ENCODE measurements at regions not wholly inside any gene's neighbourhood (a gene's known extent, or its start where the extent isn't known, plus 50 kb on each side); places are given as distances from the start of the nearest gene placed in this dataset.

DNA sequence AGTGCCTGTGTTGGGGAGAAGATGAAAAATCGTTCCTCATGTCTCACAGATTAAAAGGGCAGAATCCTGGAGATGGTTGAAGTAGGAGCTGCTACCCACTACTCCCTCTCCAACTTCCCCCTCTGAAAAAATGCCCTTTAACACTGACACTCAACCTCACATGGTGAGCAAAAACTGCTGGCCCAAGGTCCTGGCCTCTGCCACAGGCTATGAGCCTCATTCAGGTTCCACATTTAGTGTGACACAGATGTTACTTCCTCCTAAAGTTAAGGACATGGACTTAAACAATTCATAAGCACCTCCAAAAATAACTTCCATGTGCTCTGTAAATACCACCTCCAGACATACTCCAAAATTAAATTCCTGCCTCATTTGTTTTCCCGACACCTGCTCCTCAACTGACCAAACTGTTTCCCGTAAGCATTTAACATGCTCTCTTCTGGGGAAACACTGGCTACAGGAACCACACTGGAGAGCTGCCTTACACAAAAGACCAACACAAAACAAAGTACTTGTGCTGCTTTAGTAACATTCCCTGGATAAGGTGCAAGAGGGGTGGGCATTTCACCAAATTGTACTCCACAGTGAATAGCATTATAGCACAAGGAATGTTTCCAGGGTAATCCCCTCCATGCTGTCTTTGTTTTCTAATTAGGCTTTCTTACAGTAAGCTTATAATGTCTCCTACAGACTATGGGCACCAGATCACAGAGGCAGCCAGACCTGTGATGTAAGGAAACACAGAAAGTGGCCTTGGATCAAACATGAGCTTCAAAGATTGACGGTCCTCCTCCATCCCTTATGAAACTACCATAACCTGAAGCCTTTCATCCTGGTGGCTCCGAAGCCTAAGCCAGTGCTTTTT lies 57.0 kb downstream of the PHLDA1 start:
- no peak for DNase-seq

DNA sequence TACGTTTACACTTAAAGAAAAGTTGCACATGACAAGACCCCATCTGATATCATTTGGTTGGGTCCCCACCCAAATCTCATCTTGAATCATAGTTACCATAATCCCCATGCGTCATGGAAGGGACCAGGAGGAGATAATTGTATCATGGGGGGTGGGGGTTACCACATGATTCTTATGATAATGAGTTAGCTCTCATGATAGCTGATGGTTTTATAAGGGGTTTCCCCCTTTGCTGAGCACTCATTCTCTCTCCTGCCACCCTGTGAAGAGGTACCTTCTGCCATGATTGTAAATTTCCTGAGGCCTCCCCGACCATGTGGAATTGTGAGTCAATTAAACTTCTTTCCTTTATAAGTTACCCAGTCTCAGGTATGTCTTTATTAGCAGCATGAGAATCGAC lies 60.3 kb downstream of the PHLDA1 start:
- no peak for DNase-seq

DNA sequence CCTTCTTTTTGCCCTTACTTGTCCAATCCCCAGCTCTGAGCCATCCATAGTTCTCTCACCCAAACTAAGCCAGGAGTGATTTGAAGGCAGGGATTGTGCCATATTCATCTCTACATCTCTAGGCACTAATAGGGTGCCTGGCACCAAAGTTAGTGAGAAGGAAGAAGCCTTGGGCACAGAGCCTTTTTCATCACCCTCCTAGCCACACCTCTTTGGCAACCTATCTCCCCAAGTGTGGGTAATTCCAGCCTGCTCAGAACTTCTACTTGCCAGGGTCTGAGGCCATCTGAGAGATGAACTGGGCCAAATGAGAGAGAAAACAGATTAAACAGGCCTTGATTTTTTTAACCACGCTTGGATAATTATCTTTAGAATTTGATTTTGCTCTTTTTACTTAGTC lies 61.3 kb downstream of the PHLDA1 start:
- DNase-seq, result no peak

DNA sequence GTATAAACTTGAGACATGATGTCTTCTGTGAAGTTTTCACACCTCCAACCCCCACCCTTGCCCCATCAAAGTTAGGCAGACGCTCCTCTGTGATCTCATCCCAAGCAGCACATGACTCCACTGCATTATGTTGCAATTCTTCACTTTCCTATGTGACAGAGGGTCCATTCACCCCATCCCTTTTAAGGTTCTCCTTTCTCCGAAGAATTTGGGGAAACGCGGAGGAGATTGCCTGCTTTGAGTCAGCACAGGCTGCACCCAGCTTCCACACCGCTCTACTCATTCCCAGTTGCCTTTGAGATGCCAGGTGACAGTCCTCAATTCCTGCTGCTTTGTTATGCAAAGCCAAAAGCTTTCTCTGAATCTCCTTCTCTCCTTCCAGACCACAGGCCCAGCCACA lies 61.8 kb downstream of the PHLDA1 start:
- no peak for DNase-seq

DNA sequence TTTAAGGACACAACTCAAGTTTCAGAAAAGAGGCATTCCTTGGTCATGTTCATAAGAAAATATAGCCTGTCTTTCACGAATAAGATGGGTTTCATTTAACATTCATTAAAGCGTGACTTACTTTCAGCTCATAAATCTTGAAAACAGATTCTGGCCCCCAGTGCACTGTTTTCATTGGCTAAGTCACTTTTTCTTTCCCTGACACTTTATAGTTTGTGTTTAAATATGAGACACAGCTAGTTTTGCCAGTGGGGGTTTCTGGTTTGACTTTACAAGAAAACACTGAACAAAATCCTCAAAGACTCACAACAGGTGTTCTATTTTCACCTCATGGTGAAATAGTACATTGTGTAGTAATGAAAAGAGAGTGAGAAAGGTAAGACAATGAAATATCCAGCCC lies 65.9 kb downstream of the PHLDA1 start:
- no peak for DNase-seq

DNA sequence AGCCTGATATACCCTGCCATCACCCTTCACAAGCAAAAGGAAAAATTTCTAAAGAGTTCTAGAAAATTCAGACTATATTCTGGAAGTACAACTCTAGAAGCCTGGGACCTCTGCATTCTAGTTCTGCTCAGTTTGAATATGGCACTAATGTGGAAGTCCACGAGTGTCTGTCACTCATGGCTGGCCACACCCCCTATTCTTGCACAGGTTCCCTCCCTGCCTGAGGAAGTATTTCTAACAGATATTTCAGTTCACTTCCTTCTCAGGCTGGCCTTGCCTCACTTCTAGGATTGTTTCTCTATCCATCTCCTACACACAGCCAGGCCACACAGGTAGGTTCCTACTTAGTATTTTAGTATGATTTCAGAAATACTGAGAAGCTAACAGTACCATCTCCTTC lies 67.4 kb downstream of the PHLDA1 start:
- no peak for DNase-seq

DNA sequence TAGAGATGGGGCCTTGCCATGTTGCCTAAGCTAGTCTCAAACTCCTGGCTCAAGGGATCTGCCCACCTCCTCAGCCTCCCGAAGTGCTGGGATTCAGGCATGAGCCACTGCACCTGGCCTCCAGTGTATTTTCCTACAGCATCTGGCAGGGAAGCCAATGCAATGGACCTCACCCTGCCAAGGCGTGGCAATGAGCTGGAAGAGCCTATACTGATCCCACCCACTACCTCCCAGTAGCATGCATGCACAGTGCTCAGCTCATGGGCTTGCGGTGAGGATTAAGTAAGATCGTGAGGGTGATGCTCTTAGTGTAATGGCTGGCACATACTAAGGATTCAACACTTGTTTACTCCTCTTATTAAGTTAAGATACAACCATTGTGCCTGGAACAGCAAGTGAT lies 69.7 kb downstream of the PHLDA1 start:
- DNase-seq, result no peak

DNA sequence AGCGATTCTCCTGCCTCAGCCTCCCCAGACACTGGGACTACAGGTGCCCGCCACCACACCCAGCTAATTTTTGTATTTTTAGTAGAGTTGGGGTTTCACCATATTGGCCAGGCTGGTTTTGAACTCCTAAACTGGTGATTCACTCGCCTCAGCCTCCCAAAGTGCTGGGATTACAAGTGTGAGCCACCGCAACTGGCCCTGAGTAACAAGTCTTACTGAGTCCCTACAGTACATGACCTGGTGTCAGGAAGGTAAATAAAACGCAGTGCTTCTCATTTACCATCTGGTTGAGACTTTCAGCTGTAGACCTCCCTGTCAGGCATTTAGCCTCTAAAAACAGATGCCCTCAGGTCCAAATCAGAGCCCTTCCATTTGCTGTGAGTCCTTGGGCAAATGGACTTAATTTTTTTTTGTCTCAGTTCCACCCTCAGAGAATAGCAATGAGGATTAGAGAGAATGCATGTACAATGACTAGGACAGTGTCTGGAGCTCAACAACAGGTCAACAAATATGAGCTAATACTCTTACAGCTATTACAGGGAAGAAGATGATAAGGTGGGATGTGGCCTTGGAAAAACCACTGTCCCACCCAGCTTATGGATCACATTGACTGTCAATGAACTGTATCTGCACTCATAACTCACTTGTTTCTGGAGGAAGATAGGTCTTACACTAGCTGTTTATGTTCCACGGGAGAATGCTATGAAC lies 70.5 kb downstream of the PHLDA1 start:
- DNase-seq, result no peak

DNA sequence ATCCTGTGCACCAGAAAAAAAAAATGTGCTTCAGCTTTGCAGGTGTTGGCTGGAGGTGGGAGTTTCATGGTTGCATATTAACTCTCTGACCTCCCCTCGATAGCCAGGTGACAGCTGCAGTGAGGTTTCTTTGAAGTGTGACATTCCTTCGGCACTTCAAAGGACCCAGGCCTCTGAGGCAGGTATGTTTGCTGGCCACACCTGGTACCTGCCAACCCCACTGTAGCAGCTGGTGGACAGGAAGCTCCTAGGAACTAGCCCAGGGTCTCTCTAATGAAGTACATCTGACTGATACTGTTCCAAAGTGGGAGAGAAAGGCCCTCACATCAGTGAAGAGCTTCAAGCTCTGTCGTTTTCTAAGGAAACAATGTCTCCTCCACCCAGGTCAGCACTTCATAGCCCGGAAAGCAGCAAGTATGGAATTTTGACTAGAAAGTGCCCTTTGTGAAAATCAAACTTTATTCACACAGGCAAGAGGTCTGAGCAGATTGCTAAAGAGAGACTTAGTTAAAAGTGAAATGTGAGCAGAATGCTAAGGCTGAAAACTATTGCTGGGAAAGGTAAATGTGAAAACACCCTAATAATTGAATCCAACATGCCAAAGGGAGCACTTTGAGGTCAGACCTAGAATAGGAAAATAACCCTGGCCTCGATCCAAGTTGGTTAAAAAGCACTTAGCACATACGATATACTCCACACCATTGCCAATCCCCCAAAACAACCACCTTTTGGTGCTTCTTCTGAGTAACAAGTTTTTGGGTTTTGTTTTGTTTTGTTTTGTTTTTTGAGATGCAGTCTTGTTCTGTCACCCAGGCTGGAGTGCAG lies 71.3 kb downstream of the PHLDA1 start:
- DNase-seq, result no peak

DNA sequence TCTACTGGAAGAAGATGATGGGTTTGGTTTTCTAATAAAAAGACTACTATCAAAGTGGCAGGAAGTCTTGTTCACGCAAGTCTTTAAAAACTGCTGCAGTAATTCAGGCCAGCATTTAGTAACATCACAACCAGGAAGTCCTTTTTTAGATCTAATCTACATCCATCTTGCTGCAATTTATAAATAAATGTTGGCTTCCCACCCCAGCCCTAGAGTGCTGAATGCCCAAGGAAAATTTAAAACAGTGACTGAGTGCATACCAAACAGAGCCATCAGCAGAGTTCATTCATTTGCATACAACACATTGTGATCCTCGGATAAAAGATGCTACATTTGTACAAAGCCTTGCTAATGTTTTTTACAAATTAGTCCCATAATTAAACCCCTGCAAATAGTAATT lies 72.1 kb downstream of the PHLDA1 start:
- no peak for DNase-seq

DNA sequence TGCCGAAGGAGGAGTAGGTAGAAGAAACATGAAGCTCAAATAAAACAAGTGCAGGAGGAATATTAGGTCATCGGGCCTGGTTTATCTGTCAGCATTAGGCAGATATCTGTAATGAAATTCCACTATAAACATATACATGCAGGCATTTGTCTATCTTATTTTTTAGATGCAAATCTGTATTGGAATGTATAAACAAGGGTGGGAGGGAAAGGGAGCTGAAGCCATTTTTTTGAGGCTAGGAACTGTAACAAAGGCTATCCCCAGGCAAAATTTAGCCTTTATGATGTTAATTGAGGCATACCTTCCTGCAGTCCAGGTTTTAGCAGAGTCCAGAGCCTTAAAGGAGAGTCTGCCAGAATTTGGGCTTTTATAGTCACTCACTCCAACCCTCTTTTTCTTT lies 72.5 kb downstream of the PHLDA1 start:
- no peak for DNase-seq

DNA sequence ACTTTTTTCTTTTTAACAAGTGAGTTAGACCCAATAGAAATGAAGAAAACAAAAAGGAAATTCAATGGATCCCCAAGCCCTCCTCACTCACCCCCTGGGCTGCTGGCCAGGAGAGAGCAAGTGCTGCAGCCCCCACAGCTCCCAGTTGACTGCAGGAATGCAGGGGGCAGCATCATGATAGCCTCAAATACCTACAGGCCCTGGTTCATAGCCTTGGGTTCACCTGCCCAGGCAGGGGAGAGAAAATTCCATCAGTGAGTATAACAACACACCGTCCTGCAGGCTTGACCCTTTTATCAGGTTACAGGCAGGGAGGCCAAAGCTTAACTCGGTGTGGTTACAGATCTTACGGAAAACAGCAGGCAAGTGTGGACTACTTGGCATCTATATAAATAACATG lies 76.3 kb downstream of the PHLDA1 start:
- no peak for DNase-seq

DNA sequence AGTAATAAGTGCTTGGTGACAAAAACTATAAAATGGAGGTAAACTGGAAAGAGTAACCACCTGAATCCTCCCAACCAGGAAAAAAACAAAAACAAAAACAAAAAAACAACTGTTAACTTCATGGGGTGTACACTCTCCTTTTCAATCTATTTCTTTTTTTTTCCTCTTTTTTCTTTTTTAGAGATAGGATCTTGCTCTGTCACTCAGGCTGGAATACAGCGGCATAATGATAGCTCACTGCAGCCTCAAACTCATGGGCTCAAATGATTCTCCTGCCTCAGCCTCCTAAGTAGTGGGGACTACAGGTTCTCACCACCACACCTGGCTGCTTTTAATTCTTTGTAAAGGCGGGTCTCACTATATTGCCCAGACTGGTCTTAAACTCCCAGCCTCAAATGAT lies 76.8 kb downstream of the PHLDA1 start:
- no peak for DNase-seq

DNA sequence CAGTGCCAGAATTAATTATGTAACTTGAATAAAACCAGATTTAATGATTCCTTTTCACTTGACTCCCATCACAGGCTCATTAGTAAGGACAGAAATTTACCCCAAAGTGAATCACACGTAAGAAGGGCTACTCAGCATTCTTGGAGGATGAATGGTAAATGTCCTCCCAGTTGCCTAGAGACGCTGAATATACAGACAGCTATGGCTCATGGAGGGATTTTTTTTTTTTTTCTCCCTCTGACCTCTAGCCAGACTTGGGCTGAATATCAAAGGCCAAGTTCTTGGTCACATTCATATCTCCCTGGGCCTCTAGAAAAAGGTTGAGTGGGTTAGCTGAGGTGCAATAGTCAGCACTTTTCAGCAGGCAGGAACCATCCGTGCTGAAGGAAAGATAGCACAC lies 77.5 kb downstream of the PHLDA1 start:
- no peak for DNase-seq

DNA sequence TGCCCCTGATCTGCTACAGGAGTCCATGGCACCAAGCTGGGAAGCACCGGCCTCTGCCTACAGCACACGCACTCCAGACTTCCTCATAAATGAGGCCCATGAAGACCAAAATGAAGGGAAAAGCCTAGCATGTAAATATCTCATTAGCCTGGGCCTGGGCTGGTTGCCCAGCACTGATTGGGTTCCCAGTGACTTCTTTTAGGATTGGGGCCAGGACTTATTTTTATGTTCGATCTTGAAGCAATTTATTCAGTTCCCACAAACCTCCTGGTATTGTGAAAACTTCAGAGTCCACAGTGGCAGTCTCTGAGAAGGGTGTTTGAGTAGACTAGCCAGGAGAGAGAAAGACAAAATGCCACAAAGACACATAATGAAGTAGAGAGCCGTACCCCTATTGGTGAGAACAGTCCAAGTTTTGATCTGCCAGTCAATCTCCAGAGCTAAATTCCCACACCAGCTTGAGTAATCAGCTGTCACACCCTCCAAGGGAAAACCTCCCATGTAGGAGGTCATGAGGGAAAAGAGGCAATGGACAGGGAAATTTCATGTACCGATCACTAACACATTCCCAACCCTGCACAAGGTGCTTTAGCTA lies 78.2 kb downstream of the PHLDA1 start:
- DNase-seq, result no peak

DNA sequence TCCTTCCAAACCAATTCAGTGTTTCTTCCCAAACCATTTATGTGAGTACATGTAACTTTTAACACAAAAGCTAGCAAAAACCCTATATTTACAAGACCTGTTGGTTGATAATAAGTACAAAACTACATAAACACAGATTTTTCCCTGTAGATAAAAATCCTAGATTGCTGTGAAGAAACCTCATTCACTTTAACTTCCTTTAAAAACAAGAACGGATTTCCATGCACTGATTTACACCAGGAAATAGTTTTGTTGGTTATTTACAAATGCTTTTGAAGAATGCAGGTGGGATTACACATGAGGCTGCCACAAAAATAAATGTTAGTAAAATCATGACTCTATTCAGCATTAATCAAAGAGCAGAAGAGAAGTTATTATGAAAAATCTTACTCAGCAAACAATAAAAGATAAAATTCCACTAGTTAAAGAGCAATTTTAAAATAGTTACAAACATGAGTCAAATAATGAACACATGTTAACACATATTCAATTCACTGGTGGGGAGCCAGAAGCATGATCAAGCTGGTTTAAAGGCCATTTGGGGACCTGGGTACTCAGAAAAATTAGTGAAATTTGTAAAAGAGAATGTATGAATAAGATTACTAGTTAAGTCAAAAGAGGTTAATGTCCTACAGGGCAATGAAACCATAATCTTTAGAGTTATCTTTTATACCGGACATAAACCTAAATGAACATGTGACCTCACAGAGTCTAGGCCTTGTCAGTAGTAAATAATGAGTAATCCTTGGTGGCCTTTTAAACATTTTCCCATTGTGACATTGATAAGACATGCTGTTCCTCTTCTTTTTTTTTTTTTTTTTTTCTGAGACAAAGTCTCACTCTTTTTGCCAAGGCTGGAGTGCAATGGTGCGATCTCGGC lies 79.9 kb downstream of the PHLDA1 start:
- no peak for DNase-seq

DNA sequence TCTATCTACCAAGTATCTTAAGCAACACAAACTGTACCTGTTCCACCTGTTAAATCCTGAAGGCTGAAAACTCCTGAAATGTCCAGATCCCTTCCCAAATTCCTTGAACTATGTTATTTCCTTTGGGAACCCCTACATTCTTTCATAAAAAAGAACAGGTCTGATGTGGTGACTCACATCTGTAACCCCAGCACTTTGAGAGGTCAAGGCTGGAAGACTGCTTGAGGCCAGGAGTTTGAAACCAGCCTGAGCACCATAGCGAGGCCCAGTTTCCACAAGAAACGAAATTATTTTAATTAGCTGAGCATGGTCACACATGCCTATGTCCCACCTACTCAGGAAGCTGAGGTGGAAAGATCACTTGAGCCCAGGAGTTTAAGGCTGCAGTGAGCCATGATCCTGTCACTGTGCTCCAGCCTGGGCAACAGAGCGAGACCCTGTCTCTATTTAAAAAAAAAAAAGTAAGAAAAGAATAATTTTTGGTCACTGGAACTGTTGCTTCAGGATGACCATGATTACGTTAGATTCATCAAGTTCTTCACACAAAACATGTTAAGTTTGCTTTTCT lies 84.3 kb downstream of the PHLDA1 start:
- DNase-seq, result no peak

DNA sequence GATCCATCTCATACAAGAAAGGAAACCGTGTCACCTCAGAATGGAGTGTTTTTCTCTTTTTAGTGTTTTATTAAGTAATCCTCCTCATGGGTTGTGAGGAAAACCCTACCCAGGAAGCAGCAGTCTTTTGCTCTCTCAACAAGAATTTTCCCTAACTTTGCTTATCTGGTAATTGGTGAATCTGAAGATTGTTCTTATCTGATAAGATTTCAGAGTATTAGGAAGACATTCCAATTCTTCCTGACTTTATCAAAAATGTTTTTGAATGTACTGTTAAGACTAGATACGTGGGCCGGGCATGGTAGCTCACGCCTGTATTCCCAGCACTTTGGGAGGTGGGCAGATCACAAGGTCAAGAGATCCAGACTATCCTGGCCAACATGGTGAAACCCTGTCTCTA lies 86.0 kb downstream of the PHLDA1 start:
- DNase-seq, result no peak

DNA sequence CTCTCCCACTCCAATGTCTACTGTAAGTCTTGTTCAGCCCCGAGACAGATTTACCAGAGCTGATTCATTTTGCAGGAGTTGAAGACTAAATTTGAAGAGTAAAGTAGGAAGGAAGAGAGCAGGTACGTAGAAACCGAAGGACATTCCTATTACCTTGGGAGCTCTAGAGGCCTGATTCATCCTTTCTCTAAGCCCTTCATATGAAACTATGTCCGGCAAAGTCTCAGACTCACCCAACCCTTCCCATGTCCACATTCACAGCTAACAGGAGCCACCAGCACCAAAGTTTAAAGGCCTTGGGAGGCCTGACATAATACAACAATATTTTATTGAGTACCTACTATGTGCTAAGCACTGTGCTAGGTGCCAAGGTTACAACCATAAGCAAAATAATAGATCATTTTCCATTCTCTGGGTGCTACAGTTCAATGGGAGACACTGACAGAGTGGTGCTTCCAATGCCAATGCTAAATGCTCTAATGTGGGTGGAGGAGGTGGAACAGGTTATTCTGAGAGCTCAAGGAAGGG lies 86.6 kb downstream of the PHLDA1 start:
- no peak for DNase-seq

DNA sequence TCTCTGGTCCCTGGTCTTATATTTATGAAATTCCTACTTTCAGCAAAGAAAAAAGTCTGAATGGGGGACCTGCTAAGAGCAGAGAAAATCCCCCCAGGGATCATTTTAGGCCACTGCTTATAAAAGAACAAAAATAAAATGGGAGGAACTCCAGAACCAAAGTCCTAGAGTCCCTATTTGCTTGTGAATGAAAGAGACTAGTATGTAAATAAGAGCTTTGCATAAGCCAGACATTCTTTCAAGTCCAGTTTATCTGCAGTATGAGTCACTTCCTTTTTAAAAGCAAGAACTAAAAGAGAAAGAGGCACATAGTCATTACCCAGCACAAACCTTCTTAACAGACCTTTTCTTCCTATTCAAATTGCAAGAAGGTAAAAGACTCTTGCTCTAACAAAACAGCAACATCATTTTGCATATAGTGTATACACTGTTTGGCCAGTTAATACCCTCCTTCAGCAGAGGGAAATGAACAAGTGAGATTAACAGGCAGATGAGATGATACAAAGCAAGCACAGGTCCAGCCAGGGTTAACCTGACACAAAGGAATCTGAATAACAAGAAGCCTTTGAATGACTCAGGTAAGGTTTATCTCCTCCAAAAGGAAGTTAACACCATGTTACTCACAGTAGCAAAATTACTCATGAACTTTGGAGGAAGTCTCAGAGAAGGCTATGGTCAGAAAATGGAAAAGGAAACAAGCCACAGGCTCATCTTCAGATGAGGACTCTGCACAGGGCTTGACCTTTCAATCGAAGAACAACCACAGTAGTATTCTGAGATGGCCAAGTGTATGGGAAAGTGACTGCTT lies 87.3 kb downstream of the PHLDA1 start:
- DNase-seq, result no peak

DNA sequence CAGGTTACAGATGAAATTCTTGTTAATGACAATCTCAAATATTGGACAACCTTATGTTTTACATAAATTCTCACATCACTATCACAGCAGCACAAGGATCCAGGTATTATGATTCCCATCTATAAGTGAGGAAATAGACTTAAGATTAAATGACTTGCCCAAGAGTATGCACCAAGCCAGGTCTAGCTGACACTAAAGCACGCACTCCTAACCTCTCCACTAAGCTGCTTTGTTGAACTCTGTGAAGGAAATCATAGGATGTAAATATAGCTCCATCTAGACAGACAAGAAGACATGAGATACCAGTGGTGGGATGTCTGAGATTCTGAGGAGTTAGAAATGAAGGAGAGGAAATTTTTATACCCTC lies 87.9 kb downstream of the PHLDA1 start:
- DNase-seq, result no peak
